IMR-90 (cell line): ENCODE measurements at regions not wholly inside any gene's neighbourhood (a gene's known extent, or its start where the extent isn't known, plus 50 kb on each side); places are given as distances from the start of the nearest gene placed in this dataset.

ENCODE experiments used
- ATAC-seq: fragments of 200-7000 bp; cut with Tn5 transposase; 2 replicates; pipeline ENCODE4 v1.9.1; 2020; ENCODE audit warnings: low read depth, mild to moderate bottlenecking, moderate library complexity
- BruUV-seq: library from RNA; stranded (reverse); fragments of 400-500 nt; replicated peaks from 2 replicates; lab custom pipeline; 2021; lab: Mats Ljungman, UMichigan
- CTCF ChIA-PET: fragments of 300-600 bp; formaldehyde crosslinking; extraction: SDS; loops from one replicate; lab custom pipeline; 2021; ENCODE audit warnings: antibody characterized with exemption; lab: Yijun Ruan, JAX
- POLR2A ChIA-PET: fragments of 300-600 bp; sonication (Branson Sonifier 250); formaldehyde crosslinking; loops from one replicate; lab custom pipeline; 2022; ENCODE audit warnings: antibody characterized with exemption; ENCODE audit not compliant: unreplicated experiment; lab: Charles Lee
- DNase-seq: peaks from one replicate; pipeline ENCODE4 v3.0.0; 2013
- H2AFZ ChIP-seq: replicated peaks from 2 replicates; pipeline ENCODE3; 2013; ENCODE audit warnings: low read length, mild to moderate bottlenecking; ENCODE audit not compliant: poor library complexity
- H2AK5ac ChIP-seq: 2 replicates; pipeline ENCODE4 v1.6.1; 2013; ENCODE audit warnings: low read depth, low read length, inconsistent platforms
- H2AK9ac ChIP-seq: replicated peaks from 2 replicates; pipeline ENCODE3; 2013; ENCODE audit warnings: mild to moderate bottlenecking, low read depth, low read length, moderate library complexity; ENCODE audit not compliant: poor library complexity
- H2BK120ac ChIP-seq: 2 replicates; pipeline ENCODE4 v1.6.1; 2013; ENCODE audit warnings: low read depth, low read length, inconsistent platforms
- H2BK15ac ChIP-seq: 3 replicates; pipeline ENCODE4 v1.6.1; 2013; ENCODE audit warnings: low read depth, low read length, inconsistent platforms
- H2BK20ac ChIP-seq: 2 replicates; pipeline ENCODE4 v1.6.1; 2013; ENCODE audit warnings: low read depth, mild to moderate bottlenecking, inconsistent platforms, low read length, moderate library complexity
- H2BK5ac ChIP-seq: 2 replicates; pipeline ENCODE4 v1.6.1; 2013; ENCODE audit warnings: mild to moderate bottlenecking, low read depth, low read length, inconsistent platforms; ENCODE audit not compliant: poor library complexity, severe bottlenecking
- H3K14ac ChIP-seq: replicated peaks from 2 replicates; pipeline ENCODE4 v1.6.1; 2013; ENCODE audit warnings: low read depth, low read length, inconsistent platforms
- H3K18ac ChIP-seq: 2 replicates; pipeline ENCODE4 v1.6.1; 2013; ENCODE audit warnings: low read depth, low read length, control low read depth
- H3K23ac ChIP-seq: 2 replicates; pipeline ENCODE4 v1.6.1; 2013; ENCODE audit warnings: low read depth, low read length, inconsistent platforms
- H3K27ac ChIP-seq: 2 replicates; pipeline ENCODE4 v1.5.1; 2013; ENCODE audit warnings: mild to moderate bottlenecking, control low read depth, low read length; ENCODE audit not compliant: insufficient read depth
- H3K27me3 ChIP-seq: 2 replicates; pipeline ENCODE4 v1.6.1; 2013; ENCODE audit warnings: low read length; ENCODE audit not compliant: control insufficient read depth, insufficient read depth
- H3K36me3 ChIP-seq: 2 replicates; pipeline ENCODE4 v1.6.1; 2013; ENCODE audit warnings: low read length, mixed read lengths; ENCODE audit not compliant: control insufficient read depth, insufficient read depth
- H3K4ac ChIP-seq: 2 replicates; pipeline ENCODE4 v1.6.1; 2013; ENCODE audit warnings: low read depth, low read length, inconsistent platforms
- H3K4me1 ChIP-seq: 2 replicates; pipeline ENCODE4 v1.6.1; 2013; ENCODE audit warnings: low read length, mixed read lengths; ENCODE audit not compliant: control insufficient read depth, insufficient read depth
- H3K4me2 ChIP-seq: 2 replicates; pipeline ENCODE4 v1.6.1; 2013; ENCODE audit warnings: low read depth, mild to moderate bottlenecking, control low read depth, low read length, moderate library complexity
- H3K4me3 ChIP-seq: 2 replicates; pipeline ENCODE4 v1.5.1; 2013; ENCODE audit warnings: low read depth, mild to moderate bottlenecking, control low read depth, low read length, moderate library complexity; ENCODE audit not compliant: insufficient read depth
- H3K56ac ChIP-seq: 2 replicates; pipeline ENCODE4 v1.6.1; 2013; ENCODE audit warnings: low read length, inconsistent platforms; ENCODE audit not compliant: insufficient read depth; ENCODE audit errors: extremely low read depth
- H3K79me1 ChIP-seq, 2 experiments: 2 replicates each; pipeline ENCODE4 v1.6.1; 2013; ENCODE audit warnings: low read length in 2 of 2, inconsistent platforms in 1 of 2, low read depth in 1 of 2
- H3K9ac ChIP-seq: 2 replicates; pipeline ENCODE4 v1.6.1; 2013; ENCODE audit warnings: low read depth, low read length, control low read depth
- H3K9me1 ChIP-seq: 2 replicates; pipeline ENCODE4 v1.6.1; 2013; ENCODE audit warnings: low read length, inconsistent platforms; ENCODE audit not compliant: insufficient read depth
- H3K9me3 ChIP-seq: 2 replicates; pipeline ENCODE4 v1.6.1; 2013; ENCODE audit warnings: low read length; ENCODE audit not compliant: control insufficient read depth, insufficient read depth
- H4K20me1 ChIP-seq: 2 replicates; pipeline ENCODE4 v1.6.1; 2013; ENCODE audit warnings: low read length, inconsistent platforms; ENCODE audit not compliant: insufficient read depth
- H4K5ac ChIP-seq: 2 replicates; pipeline ENCODE4 v1.6.1; 2013; ENCODE audit warnings: mild to moderate bottlenecking, low read depth, low read length, control low read depth
- H4K8ac ChIP-seq, 2 experiments: 2 replicates each; pipeline ENCODE4 v1.6.1; 2013; ENCODE audit warnings: low read depth in 2 of 2, low read length in 2 of 2, control low read depth in 1 of 2, inconsistent platforms in 1 of 2
- H4K91ac ChIP-seq: 2 replicates; pipeline ENCODE4 v1.6.1; 2013; ENCODE audit warnings: low read depth, low read length, inconsistent platforms; ENCODE audit not compliant: insufficient read depth
- BHLHE40 ChIP-seq: fragments of 150-350 bp; IDR thresholded peaks from 2 replicates; pipeline ENCODE4 v1.6.1; 2016; ENCODE audit warnings: mild to moderate bottlenecking, low read depth, low read length
- CEBPB ChIP-seq: IDR thresholded peaks from 2 replicates; pipeline ENCODE4 v1.6.1; 2012; ENCODE audit warnings: low read depth, low read length, improper control_type of control experiment
- CHD1 ChIP-seq: IDR thresholded peaks from 2 replicates; pipeline ENCODE4 v1.6.1; 2012; ENCODE audit warnings: low read depth, low read length, improper control_type of control experiment
- FOS ChIP-seq: fragments of 150-350 bp; IDR thresholded peaks from 2 replicates; pipeline ENCODE4 v1.6.1; 2016; ENCODE audit warnings: low read depth, low read length
- MAFK ChIP-seq: IDR thresholded peaks from 2 replicates; pipeline ENCODE4 v1.6.1; 2012; ENCODE audit warnings: low read depth, low read length, improper control_type of control experiment
- MAZ ChIP-seq: IDR thresholded peaks from 2 replicates; pipeline ENCODE4 v1.6.1; 2012; ENCODE audit warnings: low read depth, mild to moderate bottlenecking, low read length, improper control_type of control experiment, moderate library complexity, borderline replicate concordance
- NFE2L2 ChIP-seq: fragments of 150-350 bp; IDR thresholded peaks from 2 replicates; pipeline ENCODE4 v1.6.1; 2016; ENCODE audit warnings: low read depth, mild to moderate bottlenecking, low read length
- RAD21 ChIP-seq: IDR thresholded peaks from 2 replicates; pipeline ENCODE4 v1.6.1; 2012; ENCODE audit warnings: low read length, improper control_type of control experiment
- RFX5 ChIP-seq: IDR thresholded peaks from 2 replicates; pipeline ENCODE4 v1.8.0; 2012; ENCODE audit warnings: low read depth, mild to moderate bottlenecking, low read length, moderate library complexity
- SMC3 ChIP-seq: fragments of 150-350 bp; IDR thresholded peaks from 2 replicates; pipeline ENCODE4 v1.6.1; 2016; ENCODE audit warnings: low read depth, mild to moderate bottlenecking, antibody characterized with exemption, low read length, moderate library complexity
- dilution Hi-C: fragments of 300-500 bp; cut with HindIII; formaldehyde crosslinking; loops from one replicate; pipeline ENCODE4 v1.14.3; 2018; ENCODE audit warnings: low sequenced_read_pairs; ENCODE audit not compliant: unreplicated experiment
- in situ Hi-C: fragments of 300-500 bp; cut with MboI; formaldehyde crosslinking; loops from 3 replicates; pipeline ENCODE4 v1.14.3; 2019; ENCODE audit warnings: low sequenced_read_pairs, inconsistent platforms, mixed read lengths
- intact Hi-C: fragments of 100-400 bp; cut with micrococcal nuclease; formaldehyde crosslinking; loops from 2 replicates; pipeline ENCODE4 v1.10.0; 2022
- TF ChIP-seq, protein P1 (sequence below): fragments of 150-350 bp; IDR thresholded peaks from 2 replicates; pipeline ENCODE4 v1.6.1; 2016; ENCODE audit warnings: low read depth, mild to moderate bottlenecking, low read length, moderate library complexity, borderline replicate concordance
- TF ChIP-seq, protein P2 (sequence below): fragments of 150-350 bp; IDR thresholded peaks from 2 replicates; pipeline ENCODE4 v1.6.1; 2017; ENCODE audit warnings: mild to moderate bottlenecking, antibody characterized with exemption, low read length, low read depth
- TF ChIP-seq, protein P3 (sequence below): conservative IDR thresholded peaks from 2 replicates; pipeline ENCODE4 v1.5.1; 2012; ENCODE audit warnings: mild to moderate bottlenecking, low read depth, low read length, improper control_type of control experiment

DNA sequence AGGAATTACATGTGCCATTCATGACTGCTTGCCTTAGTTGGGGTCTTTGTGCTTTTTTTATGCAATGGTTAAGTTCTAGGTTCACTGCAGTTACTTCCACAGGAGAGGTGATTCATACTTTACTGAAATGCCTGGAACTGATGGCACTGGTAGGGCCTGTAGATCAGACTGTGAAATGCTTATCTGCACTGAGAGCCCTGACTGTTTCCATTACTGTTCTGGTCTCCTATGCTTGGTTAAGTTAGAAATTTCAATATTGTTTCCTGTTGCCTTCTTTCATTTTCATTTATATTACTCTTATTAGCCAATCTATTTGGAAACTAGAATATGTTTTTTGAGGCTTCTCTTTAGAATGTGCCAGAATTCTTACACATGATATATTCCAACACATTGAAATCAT is 484.1 kb upstream of the SEMA6A start:
- H2BK15ac ChIP-seq, result no peak overlapping the region

More for the DNA sequence above, 484.1 kb upstream of the SEMA6A start:
- Histone ChIP-seq H4K8ac (no peak overlapping the region), H3K36me3 (no peaks in the 10 kb centered on the region), H3K9ac (no peak overlapping the region), H3K9me3 (peaks cover 3% of the 10 kb centered on the region; the same call in 1 of the 2 replicates), H4K5ac (no peak overlapping the region), H4K91ac (no peak overlapping the region), H3K14ac (no peak overlapping the region), H3K23ac (no peak overlapping the region), H2BK20ac (no peak overlapping the region), H3K4me1 (no peaks in the 10 kb centered on the region), H3K27ac (no peak overlapping the region), H2BK120ac (no peak overlapping the region), H3K79me1 (no peaks in the 10 kb centered on the region), H4K20me1 (no peaks in the 10 kb centered on the region), H3K56ac (no peak overlapping the region), H3K4ac (no peak overlapping the region), H3K27me3 (no peaks in the 10 kb centered on the region), H2AK5ac (no peak overlapping the region), H2AFZ (no peak overlapping the region), H3K9me1 (no peaks in the 10 kb centered on the region), H3K4me3 (no peak overlapping the region), H3K4me2 (no peak overlapping the region), H2BK5ac (no peak overlapping the region), H3K18ac (no peak overlapping the region), H2AK9ac (no peak overlapping the region)
- dilution Hi-C loops, result no loop called here
- no peak for TF ChIP-seq NFE2L2
- TF ChIP-seq, protein P1, sequence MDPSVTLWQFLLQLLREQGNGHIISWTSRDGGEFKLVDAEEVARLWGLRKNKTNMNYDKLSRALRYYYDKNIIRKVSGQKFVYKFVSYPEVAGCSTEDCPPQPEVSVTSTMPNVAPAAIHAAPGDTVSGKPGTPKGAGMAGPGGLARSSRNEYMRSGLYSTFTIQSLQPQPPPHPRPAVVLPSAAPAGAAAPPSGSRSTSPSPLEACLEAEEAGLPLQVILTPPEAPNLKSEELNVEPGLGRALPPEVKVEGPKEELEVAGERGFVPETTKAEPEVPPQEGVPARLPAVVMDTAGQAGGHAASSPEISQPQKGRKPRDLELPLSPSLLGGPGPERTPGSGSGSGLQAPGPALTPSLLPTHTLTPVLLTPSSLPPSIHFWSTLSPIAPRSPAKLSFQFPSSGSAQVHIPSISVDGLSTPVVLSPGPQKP, result no peak
- TF ChIP-seq, protein P2, sequence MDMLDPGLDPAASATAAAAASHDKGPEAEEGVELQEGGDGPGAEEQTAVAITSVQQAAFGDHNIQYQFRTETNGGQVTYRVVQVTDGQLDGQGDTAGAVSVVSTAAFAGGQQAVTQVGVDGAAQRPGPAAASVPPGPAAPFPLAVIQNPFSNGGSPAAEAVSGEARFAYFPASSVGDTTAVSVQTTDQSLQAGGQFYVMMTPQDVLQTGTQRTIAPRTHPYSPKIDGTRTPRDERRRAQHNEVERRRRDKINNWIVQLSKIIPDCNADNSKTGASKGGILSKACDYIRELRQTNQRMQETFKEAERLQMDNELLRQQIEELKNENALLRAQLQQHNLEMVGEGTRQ, result no peak
- no peak for TF ChIP-seq BHLHE40
- no peak for TF ChIP-seq MAZ
- no peak for TF ChIP-seq CEBPB
- no peak for TF ChIP-seq MAFK
- TF ChIP-seq, protein P3, sequence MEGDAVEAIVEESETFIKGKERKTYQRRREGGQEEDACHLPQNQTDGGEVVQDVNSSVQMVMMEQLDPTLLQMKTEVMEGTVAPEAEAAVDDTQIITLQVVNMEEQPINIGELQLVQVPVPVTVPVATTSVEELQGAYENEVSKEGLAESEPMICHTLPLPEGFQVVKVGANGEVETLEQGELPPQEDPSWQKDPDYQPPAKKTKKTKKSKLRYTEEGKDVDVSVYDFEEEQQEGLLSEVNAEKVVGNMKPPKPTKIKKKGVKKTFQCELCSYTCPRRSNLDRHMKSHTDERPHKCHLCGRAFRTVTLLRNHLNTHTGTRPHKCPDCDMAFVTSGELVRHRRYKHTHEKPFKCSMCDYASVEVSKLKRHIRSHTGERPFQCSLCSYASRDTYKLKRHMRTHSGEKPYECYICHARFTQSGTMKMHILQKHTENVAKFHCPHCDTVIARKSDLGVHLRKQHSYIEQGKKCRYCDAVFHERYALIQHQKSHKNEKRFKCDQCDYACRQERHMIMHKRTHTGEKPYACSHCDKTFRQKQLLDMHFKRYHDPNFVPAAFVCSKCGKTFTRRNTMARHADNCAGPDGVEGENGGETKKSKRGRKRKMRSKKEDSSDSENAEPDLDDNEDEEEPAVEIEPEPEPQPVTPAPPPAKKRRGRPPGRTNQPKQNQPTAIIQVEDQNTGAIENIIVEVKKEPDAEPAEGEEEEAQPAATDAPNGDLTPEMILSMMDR, result no peak
- TF ChIP-seq RAD21, result no peak
- TF ChIP-seq CHD1, result no peak
- TF ChIP-seq SMC3, result no peak
- TF ChIP-seq RFX5, result no peak
- no peak for TF ChIP-seq FOS
- POLR2A ChIA-PET, result no interaction called here
- in situ Hi-C loops, result no loop called here
- intact Hi-C loops, result no loop called here
- BruUV-seq, result no TSS peak
- CTCF ChIA-PET, result no interaction called here
- DNase-seq (no peak), ATAC-seq (no peak)
